ENCODE measurements at regions not wholly inside any gene's neighbourhood (a gene's known extent, or its start where the extent isn't known, plus 50 kb on each side); places are given as distances from the start of the nearest gene placed in this dataset.

- Histone ChIP-seq H3K27me3 (ENCODE audit: control insufficient read depth, insufficient read depth, low read length) (no peaks in the 10 kb centered on the region), H3K27ac (ENCODE audit: low read length) (no peak overlapping the region), H3K36me3 (ENCODE audit: control insufficient read depth, insufficient read depth, low read length) (no peaks in the 10 kb centered on the region), H3K4me3 (ENCODE audit: low read depth in 2 of 2, low read length in 2 of 2) (no peak overlapping the region), H3K9me3 (ENCODE audit: control insufficient read depth, insufficient read depth, low read depth, low read length) (no peaks in the 10 kb centered on the region), H3K4me1 (ENCODE audit: control insufficient read depth, insufficient read depth, low read length) (no peaks in the 10 kb centered on the region)
- intact Hi-C loops (cut with micrococcal nuclease; ENCODE audit: unreplicated experiment) = no loop called here
- DNase-seq (ENCODE audit: low read depth, low spot score) (no peak), ATAC-seq (no peak)
- CTCF ChIA-PET = no interaction called here
- no TSS peak for BruUV-seq (replicated peaks)
- TF ChIP-seq POLR2AphosphoS5 (IDR thresholded peaks at IDR 0.05; ENCODE audit: low read depth, low read length) = no peak
- in situ Hi-C loops (cut with HindIII; ENCODE audit: low pct_unique_long_range_greater_than_20kb, low sequenced_read_pairs) = no loop called here
- POLR2A ChIA-PET = no interaction called here
Measured at GRCh38 chr13:53545340-53545941, 516.8 kb downstream of the OLFM4 start.

- BruUV-seq (replicated peaks) = no TSS peak
- H3K27ac ChIP-seq (ENCODE audit: low read length) = no peak overlapping the region
- in situ Hi-C loops (cut with HindIII; ENCODE audit: low pct_unique_long_range_greater_than_20kb, low sequenced_read_pairs) = no loop called here
- H3K9me3 ChIP-seq (ENCODE audit: control insufficient read depth, insufficient read depth, low read depth, low read length) = no peaks in the 10 kb centered on the region
- TF ChIP-seq SIN3A (IDR thresholded peaks at IDR 0.05; ENCODE audit: borderline replicate concordance, insufficient read depth, low read depth, low read length) (no peak), POLR2AphosphoS5 (IDR thresholded peaks at IDR 0.05; ENCODE audit: low read depth, low read length) (no peak), REST (IDR thresholded peaks at IDR 0.05; ENCODE audit: insufficient read depth in 1 of 2, low read depth in 2 of 2, low read length in 1 of 2) (no peak), TCF7L2 (IDR thresholded peaks at IDR 0.05; ENCODE audit: low read depth, low read length) (no peak), CTCF (IDR thresholded peaks at IDR 0.05) (no peak)
- H3K36me3 ChIP-seq (ENCODE audit: control insufficient read depth, insufficient read depth, low read length) = no peaks in the 10 kb centered on the region
- H3K4me1 ChIP-seq (ENCODE audit: control insufficient read depth, insufficient read depth, low read length) = no peaks in the 10 kb centered on the region
- ATAC-seq (no peak), DNase-seq (ENCODE audit: low read depth, low spot score) (no peak)
- ChIA-PET CTCF (no interaction called here), POLR2A (no interaction called here)
- H3K4me3 ChIP-seq (ENCODE audit: low read depth in 2 of 2, low read length in 2 of 2) = no peak overlapping the region
- no peaks in the 10 kb centered on the region for H3K27me3 ChIP-seq (ENCODE audit: control insufficient read depth, insufficient read depth, low read length)
- intact Hi-C loops (cut with micrococcal nuclease; ENCODE audit: unreplicated experiment) = no loop called here
Measured at GRCh38 chr13:53560556-53560955, 531.9 kb downstream of the OLFM4 start.

- no peak overlapping the region for H3K4me3 ChIP-seq (ENCODE audit: low read depth in 2 of 2, low read length in 2 of 2)
- H3K27me3 ChIP-seq (ENCODE audit: control insufficient read depth, insufficient read depth, low read length) = no peaks in the 10 kb centered on the region
- DNase-seq (ENCODE audit: low read depth, low spot score) (no peak), ATAC-seq (no peak)
- ChIA-PET POLR2A (no interaction called here), CTCF (no interaction called here)
- TF ChIP-seq SIN3A (IDR thresholded peaks at IDR 0.05; ENCODE audit: borderline replicate concordance, insufficient read depth, low read depth, low read length) (no peak), POLR2AphosphoS5 (IDR thresholded peaks at IDR 0.05; ENCODE audit: low read depth, low read length) (no peak)
- no TSS peak for BruUV-seq (replicated peaks)
- in situ Hi-C loops (cut with HindIII; ENCODE audit: low pct_unique_long_range_greater_than_20kb, low sequenced_read_pairs) (no loop called here), intact Hi-C loops (cut with micrococcal nuclease; ENCODE audit: unreplicated experiment) (no loop called here)
- H3K9me3 ChIP-seq (ENCODE audit: control insufficient read depth, insufficient read depth, low read depth, low read length) = no peaks in the 10 kb centered on the region
- no peak overlapping the region for H3K27ac ChIP-seq (ENCODE audit: low read length)
- no peaks in the 10 kb centered on the region for H3K36me3 ChIP-seq (ENCODE audit: control insufficient read depth, insufficient read depth, low read length)
- H3K4me1 ChIP-seq (ENCODE audit: control insufficient read depth, insufficient read depth, low read length) = no peaks in the 10 kb centered on the region
Measured at GRCh38 chr13:53562419-53562818, 533.8 kb downstream of the OLFM4 start.

All from Panc1 (cell line).